ENCODE measurements at regions not wholly inside any gene's neighbourhood (a gene's known extent, or its start where the extent isn't known, plus 50 kb on each side); places are given as distances from the start of the nearest gene placed in this dataset.

DNA sequence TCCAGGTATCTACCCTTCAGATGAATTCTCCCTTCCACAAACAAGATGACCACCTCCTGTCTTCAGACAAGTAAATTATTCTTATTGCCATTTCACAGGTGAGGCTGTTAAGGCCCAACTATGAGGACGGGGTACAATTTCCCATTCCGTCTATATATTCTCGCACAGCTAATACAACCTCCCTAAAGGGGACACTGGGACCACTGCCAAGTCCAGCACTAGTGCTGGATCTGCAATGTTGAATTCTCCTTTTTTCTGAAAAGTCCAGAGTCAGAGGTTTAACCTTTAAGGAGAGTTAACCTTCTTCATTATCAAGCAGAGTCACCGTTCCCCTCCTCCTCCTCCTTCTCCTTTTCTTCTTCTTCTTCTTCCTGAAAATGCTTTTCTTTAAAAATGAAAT lies 130.4 kb upstream of the PARP11 start:
- Histone ChIP-seq H3K79me2 (ENCODE audit: insufficient read depth, low read depth) (no peaks in the 10 kb centered on the region), H3K4me3 (IDR thresholded peaks at IDR 0.05; ENCODE audit: insufficient read depth, low read depth, low read length) (no peak overlapping the region), H3K36me3 (ENCODE audit: insufficient read depth) (no peaks in the 10 kb centered on the region), H3K4me2 (no peak overlapping the region), H3K27ac (no peak overlapping the region), H3K27me3 (ENCODE audit: insufficient read depth, low read depth) (no peaks in the 10 kb centered on the region), H4K20me1 (ENCODE audit: insufficient read depth) (no peaks in the 10 kb centered on the region), H3K9ac (no peak overlapping the region), H2AFZ (ENCODE audit: low read depth) (no peak overlapping the region), H3K4me1 (ENCODE audit: low read depth, poor library complexity, severe bottlenecking) (no peaks in the 10 kb centered on the region)
- TF ChIP-seq, protein P1, sequence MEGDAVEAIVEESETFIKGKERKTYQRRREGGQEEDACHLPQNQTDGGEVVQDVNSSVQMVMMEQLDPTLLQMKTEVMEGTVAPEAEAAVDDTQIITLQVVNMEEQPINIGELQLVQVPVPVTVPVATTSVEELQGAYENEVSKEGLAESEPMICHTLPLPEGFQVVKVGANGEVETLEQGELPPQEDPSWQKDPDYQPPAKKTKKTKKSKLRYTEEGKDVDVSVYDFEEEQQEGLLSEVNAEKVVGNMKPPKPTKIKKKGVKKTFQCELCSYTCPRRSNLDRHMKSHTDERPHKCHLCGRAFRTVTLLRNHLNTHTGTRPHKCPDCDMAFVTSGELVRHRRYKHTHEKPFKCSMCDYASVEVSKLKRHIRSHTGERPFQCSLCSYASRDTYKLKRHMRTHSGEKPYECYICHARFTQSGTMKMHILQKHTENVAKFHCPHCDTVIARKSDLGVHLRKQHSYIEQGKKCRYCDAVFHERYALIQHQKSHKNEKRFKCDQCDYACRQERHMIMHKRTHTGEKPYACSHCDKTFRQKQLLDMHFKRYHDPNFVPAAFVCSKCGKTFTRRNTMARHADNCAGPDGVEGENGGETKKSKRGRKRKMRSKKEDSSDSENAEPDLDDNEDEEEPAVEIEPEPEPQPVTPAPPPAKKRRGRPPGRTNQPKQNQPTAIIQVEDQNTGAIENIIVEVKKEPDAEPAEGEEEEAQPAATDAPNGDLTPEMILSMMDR (conservative IDR thresholded peaks at IDR 0.05; ENCODE audit: low read depth, low read length) = no peak

DNA sequence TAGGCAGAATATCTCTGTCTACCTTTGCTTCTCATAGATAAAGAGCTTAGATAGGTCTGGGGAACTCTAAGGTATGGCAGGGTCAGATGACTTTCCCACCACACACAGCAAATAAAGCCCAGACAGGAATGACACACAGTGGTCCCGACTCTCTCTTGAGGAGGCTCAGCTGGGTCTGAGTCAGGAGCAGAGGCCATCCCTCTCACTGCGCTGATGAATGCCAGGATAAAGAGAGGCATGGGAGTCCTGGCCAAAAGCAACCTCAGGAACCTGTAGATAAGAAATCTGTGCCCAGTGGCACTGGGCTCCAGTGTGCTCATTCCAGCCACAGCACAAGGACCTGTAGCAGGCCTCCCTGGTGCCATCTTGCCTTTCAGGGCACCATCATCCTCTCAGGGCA lies 129.4 kb upstream of the PARP11 start:
- no peaks in the 10 kb centered on the region for H3K27me3 ChIP-seq (ENCODE audit: insufficient read depth, low read depth)
- H3K4me2 ChIP-seq = no peak overlapping the region
- H3K27ac ChIP-seq = no peak overlapping the region
- no peak overlapping the region for H2AFZ ChIP-seq (ENCODE audit: low read depth)
- no peak overlapping the region for H3K4me3 ChIP-seq (IDR thresholded peaks at IDR 0.05; ENCODE audit: insufficient read depth, low read depth, low read length)
- no peak overlapping the region for H3K9ac ChIP-seq
- no peaks in the 10 kb centered on the region for H3K4me1 ChIP-seq (ENCODE audit: low read depth, poor library complexity, severe bottlenecking)
- H3K79me2 ChIP-seq (ENCODE audit: insufficient read depth, low read depth) = no peaks in the 10 kb centered on the region
- H4K20me1 ChIP-seq (ENCODE audit: insufficient read depth) = no peaks in the 10 kb centered on the region
- H3K36me3 ChIP-seq (ENCODE audit: insufficient read depth) = no peaks in the 10 kb centered on the region
- TF ChIP-seq, protein P1 (conservative IDR thresholded peaks at IDR 0.05; ENCODE audit: low read depth, low read length) = no peak

DNA sequence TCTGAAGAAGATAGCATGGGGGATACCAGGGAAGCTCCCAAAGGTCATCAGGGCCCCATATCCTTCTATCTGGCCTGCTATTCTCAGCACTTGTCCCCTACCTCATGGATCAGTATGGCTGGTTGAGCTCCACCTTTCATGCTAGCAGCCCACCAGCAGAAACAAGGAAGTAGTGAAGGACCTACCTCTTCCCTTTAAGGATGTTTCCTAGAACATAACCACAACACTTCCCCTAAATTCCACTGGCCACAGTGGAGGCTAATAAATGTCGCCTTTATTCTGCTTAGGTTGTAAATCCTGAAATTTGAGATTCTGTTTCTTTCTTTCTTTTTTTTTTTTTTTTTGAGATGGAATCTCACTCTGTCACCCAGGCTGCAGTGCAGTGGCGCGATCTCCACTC lies 128.6 kb upstream of the PARP11 start:
- H3K9ac ChIP-seq = no peak overlapping the region

DNA sequence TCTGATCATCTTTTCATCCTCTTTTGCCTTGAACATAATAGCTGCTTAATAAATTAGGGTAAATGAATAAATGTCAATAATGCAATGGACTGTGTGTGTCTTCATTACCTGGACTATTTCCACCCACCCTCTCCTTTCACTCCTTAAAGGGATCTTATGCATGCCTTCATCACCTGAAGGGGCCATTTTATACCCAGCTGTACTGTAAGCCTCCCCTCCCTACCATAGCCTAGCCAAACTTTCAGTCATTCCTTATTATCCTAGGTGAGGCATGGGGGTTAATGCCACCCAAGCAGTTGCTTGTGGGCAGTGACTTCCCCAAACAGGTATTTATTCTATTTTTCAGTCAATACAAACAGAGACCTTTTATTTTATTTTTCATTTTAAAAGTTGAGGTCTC lies 127.8 kb upstream of the PARP11 start:
- H3K27me3 ChIP-seq (ENCODE audit: insufficient read depth, low read depth) = no peaks in the 10 kb centered on the region

More for the DNA sequence above, 128.6 kb upstream of the PARP11 start:
- Histone ChIP-seq H3K27ac (no peak overlapping the region), H3K4me1 (ENCODE audit: low read depth, poor library complexity, severe bottlenecking) (no peaks in the 10 kb centered on the region), H3K4me3 (IDR thresholded peaks at IDR 0.05; ENCODE audit: insufficient read depth, low read depth, low read length) (no peak overlapping the region), H3K79me2 (ENCODE audit: insufficient read depth, low read depth) (no peaks in the 10 kb centered on the region), H2AFZ (ENCODE audit: low read depth) (no peak overlapping the region), H3K4me2 (no peak overlapping the region), H3K27me3 (ENCODE audit: insufficient read depth, low read depth) (no peaks in the 10 kb centered on the region), H3K36me3 (ENCODE audit: insufficient read depth) (no peaks in the 10 kb centered on the region), H4K20me1 (ENCODE audit: insufficient read depth) (no peaks in the 10 kb centered on the region)
- TF ChIP-seq, protein P1 (conservative IDR thresholded peaks at IDR 0.05; ENCODE audit: low read depth, low read length) = no peak

More for the DNA sequence above, 127.8 kb upstream of the PARP11 start:
- H3K4me1 ChIP-seq (ENCODE audit: low read depth, poor library complexity, severe bottlenecking) = peaks cover 2% of the 10 kb centered on the region
- H3K36me3 ChIP-seq (ENCODE audit: insufficient read depth) = no peaks in the 10 kb centered on the region
- H3K79me2 ChIP-seq (ENCODE audit: insufficient read depth, low read depth) = no peaks in the 10 kb centered on the region
- TF ChIP-seq, protein P1 (conservative IDR thresholded peaks at IDR 0.05; ENCODE audit: low read depth, low read length) = no peak
- no peak overlapping the region for H3K27ac ChIP-seq
- no peak overlapping the region for H3K9ac ChIP-seq
- no peak overlapping the region for H2AFZ ChIP-seq (ENCODE audit: low read depth)
- H3K4me2 ChIP-seq = no peak overlapping the region
- H4K20me1 ChIP-seq (ENCODE audit: insufficient read depth) = no peaks in the 10 kb centered on the region
- H3K4me3 ChIP-seq (IDR thresholded peaks at IDR 0.05; ENCODE audit: insufficient read depth, low read depth, low read length) = no peak overlapping the region

Measured in KMS-11 (cell line).